ENCODE measurements at regions not wholly inside any gene's neighbourhood (a gene's known extent, or its start where the extent isn't known, plus 50 kb on each side); places are given as distances from the start of the nearest gene placed in this dataset.

GRCh38 chr2:20137884-20138283 lies 86.5 kb upstream of the LAPTM4A start:
- Histone ChIP-seq H3K36me3 (ENCODE audit: control insufficient read depth in 2 of 3, insufficient read depth in 3 of 3, low read length in 3 of 3) (no peaks in the 10 kb centered on the region), H3K9ac (ENCODE audit: low read length in 3 of 3) (no peak overlapping the region), H3K4me3 (ENCODE audit: low read length in 3 of 3) (no peak overlapping the region), H3K4me1 (ENCODE audit: control insufficient read depth in 2 of 3, insufficient read depth in 2 of 3, low read depth in 1 of 3, low read length in 3 of 3) (peaks cover 0 to 17% (median 5%) of the 10 kb centered on the region in 3 donors), H3K27ac (ENCODE audit: low read depth in 2 of 2, low read length in 2 of 2) (peak overlapping the region in 1 of 2 donors; percentile 62), H3K9me3 (ENCODE audit: control insufficient read depth in 2 of 3, insufficient read depth in 1 of 3, low read length in 3 of 3) (no peaks in the 10 kb centered on the region), H3K27me3 (ENCODE audit: control insufficient read depth, insufficient read depth, low read length) (no peaks in the 10 kb centered on the region)
- FAIRE-seq = no peak
- intact Hi-C loops (cut with DNase I) = no loop called here
- TF ChIP-seq CTCF (IDR thresholded peaks at IDR 0.05; ENCODE audit: borderline replicate concordance, extremely low read depth, insufficient read depth) = no peak
- DNase-seq = no peak

GRCh38 chr2:20137131-20137571 lies 85.7 kb upstream of the LAPTM4A start:
- Histone ChIP-seq H3K9ac (ENCODE audit: low read length in 3 of 3) (no peak overlapping the region), H3K27ac (ENCODE audit: low read depth in 2 of 2, low read length in 2 of 2) (peak overlapping the region; percentile 55 to 82), H3K4me3 (ENCODE audit: low read length in 3 of 3) (no peak overlapping the region), H3K27me3 (ENCODE audit: control insufficient read depth, insufficient read depth, low read length) (no peaks in the 10 kb centered on the region), H3K9me3 (ENCODE audit: control insufficient read depth in 2 of 3, insufficient read depth in 1 of 3, low read length in 3 of 3) (no peaks in the 10 kb centered on the region), H3K4me1 (ENCODE audit: control insufficient read depth in 2 of 3, insufficient read depth in 2 of 3, low read depth in 1 of 3, low read length in 3 of 3) (peaks cover 0 to 19% (median 5%) of the 10 kb centered on the region in 3 donors), H3K36me3 (ENCODE audit: control insufficient read depth in 2 of 3, insufficient read depth in 3 of 3, low read length in 3 of 3) (no peaks in the 10 kb centered on the region)
- FAIRE-seq (no peak), DNase-seq (peak in 4 of 5 donors; percentile 69 to 81 (median 74))
- TF ChIP-seq CTCF (IDR thresholded peaks at IDR 0.05; ENCODE audit: borderline replicate concordance, extremely low read depth, insufficient read depth) = no peak
- intact Hi-C loops (cut with DNase I) = no loop called here

- no peak for TF ChIP-seq CTCF (IDR thresholded peaks at IDR 0.05; ENCODE audit: borderline replicate concordance, extremely low read depth, insufficient read depth)
- DNase-seq = peak in 1 of 5 donors; percentile 45
- H3K4me3 ChIP-seq (ENCODE audit: low read length in 3 of 3) = no peak overlapping the region
- no peaks in the 10 kb centered on the region for H3K9me3 ChIP-seq (ENCODE audit: control insufficient read depth in 2 of 3, insufficient read depth in 1 of 3, low read length in 3 of 3)
- H3K36me3 ChIP-seq (ENCODE audit: control insufficient read depth in 2 of 3, insufficient read depth in 3 of 3, low read length in 3 of 3) = no peaks in the 10 kb centered on the region
- FAIRE-seq = no peak
- intact Hi-C loops (cut with DNase I) = no loop called here
- H3K27ac ChIP-seq (ENCODE audit: low read depth in 2 of 2, low read length in 2 of 2) = peak overlapping the region; percentile 66 to 82
- no peak overlapping the region for H3K9ac ChIP-seq (ENCODE audit: low read length in 3 of 3)
- H3K4me1 ChIP-seq (ENCODE audit: control insufficient read depth in 2 of 3, insufficient read depth in 2 of 3, low read depth in 1 of 3, low read length in 3 of 3) = peaks cover 0 to 17% (median 5%) of the 10 kb centered on the region in 3 donors
- H3K27me3 ChIP-seq (ENCODE audit: control insufficient read depth, insufficient read depth, low read length) = no peaks in the 10 kb centered on the region
Measured at GRCh38 chr2:20136149-20136548, 84.7 kb upstream of the LAPTM4A start.

- Histone ChIP-seq H3K4me1 (ENCODE audit: control insufficient read depth in 2 of 3, insufficient read depth in 2 of 3, low read depth in 1 of 3, low read length in 3 of 3) (peaks cover 0 to 14% (median 9%) of the 10 kb centered on the region in 3 donors), H3K4me3 (ENCODE audit: low read length in 3 of 3) (no peak overlapping the region), H3K27me3 (ENCODE audit: control insufficient read depth, insufficient read depth, low read length) (no peaks in the 10 kb centered on the region), H3K9me3 (ENCODE audit: control insufficient read depth in 2 of 3, insufficient read depth in 1 of 3, low read length in 3 of 3) (no peaks in the 10 kb centered on the region), H3K9ac (ENCODE audit: low read length in 3 of 3) (no peak overlapping the region), H3K36me3 (ENCODE audit: control insufficient read depth in 2 of 3, insufficient read depth in 3 of 3, low read length in 3 of 3) (no peaks in the 10 kb centered on the region), H3K27ac (ENCODE audit: low read depth in 2 of 2, low read length in 2 of 2) (peak overlapping the region; percentile 66 to 82)
- intact Hi-C loops (cut with DNase I) = no loop called here
- TF ChIP-seq CTCF (IDR thresholded peaks at IDR 0.05; ENCODE audit: borderline replicate concordance, extremely low read depth, insufficient read depth) = peak; percentile 81
- no peak for FAIRE-seq
- peak; percentile 86 to 91 (median 89) for DNase-seq
Measured at GRCh38 chr2:20135631-20136050, 84.2 kb upstream of the LAPTM4A start.

Measured in kidney (tissue), 13 donors.